MM.1S (cell line): ENCODE measurements at regions not wholly inside any gene's neighbourhood (a gene's known extent, or its start where the extent isn't known, plus 50 kb on each side); places are given as distances from the start of the nearest gene placed in this dataset.

Experiments
- CTCF ChIP-seq: fragments of 300-600 bp; sonication (generic); IDR thresholded peaks from 2 replicates; pipeline ENCODE4 v1.5.1; 2016; ENCODE audit warnings: antibody characterized with exemption, low read length, mixed read lengths
- EZH2 ChIP-seq: fragments of 300-600 bp; sonication (generic); optimal IDR thresholded peaks from 2 replicates; pipeline ENCODE3; 2017; ENCODE audit warnings: low read depth, mild to moderate bottlenecking, antibody characterized with exemption, low read length, mixed read lengths
- EZH2phosphoT487 ChIP-seq: fragments of 300-600 bp; sonication (generic); IDR thresholded peaks from 2 replicates; pipeline ENCODE4 v1.6.1; 2018; ENCODE audit warnings: antibody characterized with exemption, low read length

- no peak for TF ChIP-seq CTCF
- no peak for TF ChIP-seq EZH2phosphoT487
- no peak for TF ChIP-seq EZH2
Observed at GRCh38 chr12:30830751-30831150, 76.0 kb upstream of the CAPRIN2 start.
